Activated CD8-positive, alpha-beta T cell treated with anti-CD3 and anti-CD28 coated beads for 36 hours (primary cell): ENCODE measurements at regions not wholly inside any gene's neighbourhood (a gene's known extent, or its start where the extent isn't known, plus 50 kb on each side); places are given as distances from the start of the nearest gene placed in this dataset.
"Not testable (repeated sequence)": the region's sequence is repeated elsewhere in the genome, so short reads cannot be mapped to it uniquely, and the experiment has no call there.

Experiments
- ATAC-seq: fragments of 200-7000 bp; cut with Tn5 transposase; one replicate; pipeline ENCODE4 v1.10.0; 2021; ENCODE audit warnings: mild to moderate bottlenecking, moderate library complexity
- CTCF ChIA-PET: fragments of 350-600 bp; sonication (Branson Sonifier 250); formaldehyde crosslinking; loops from one replicate; lab custom pipeline; 2021; ENCODE audit warnings: antibody characterized with exemption; lab: Charles Lee
- POLR2A ChIA-PET: fragments of 350-600 bp; sonication (Branson Sonifier 250); formaldehyde crosslinking; loops from one replicate; lab custom pipeline; 2021; ENCODE audit warnings: antibody characterized with exemption; lab: Charles Lee
- DNase-seq: peaks from one replicate; pipeline ENCODE4 v3.0.0-alpha.2; 2020
- H3K27ac Mint-ChIP-seq: one replicate; pipeline ENCODE4 v1.8.0; 2021; ENCODE audit warnings: mild to moderate bottlenecking, mixed read lengths
- H3K27me3 Mint-ChIP-seq: one replicate; pipeline ENCODE4 v1.8.0; 2021; ENCODE audit warnings: mixed read lengths
- H3K36me3 Mint-ChIP-seq: one replicate; pipeline ENCODE4 v1.8.0; 2021; ENCODE audit warnings: low read depth, mixed read lengths
- H3K4me1 Mint-ChIP-seq: one replicate; pipeline ENCODE4 v1.8.0; 2021; ENCODE audit warnings: low read depth, mixed read lengths
- H3K4me3 Mint-ChIP-seq: one replicate; pipeline ENCODE4 v1.8.0; 2021; ENCODE audit warnings: mild to moderate bottlenecking, moderate library complexity, mixed read lengths
- H3K9me3 Mint-ChIP-seq: one replicate; pipeline ENCODE4 v1.8.0; 2021; ENCODE audit warnings: mixed read lengths
- intact Hi-C: fragments of 100-400 bp; cut with micrococcal nuclease; formaldehyde crosslinking; loops from one replicate; pipeline ENCODE4 v1.10.0; 2022
- TF ChIP-seq, protein P1 (sequence below): fragments of 200-600 bp; IDR thresholded peaks from one replicate; pipeline ENCODE4 v1.8.0; 2022; ENCODE audit warnings: antibody characterized with exemption, mild to moderate bottlenecking

DNA sequence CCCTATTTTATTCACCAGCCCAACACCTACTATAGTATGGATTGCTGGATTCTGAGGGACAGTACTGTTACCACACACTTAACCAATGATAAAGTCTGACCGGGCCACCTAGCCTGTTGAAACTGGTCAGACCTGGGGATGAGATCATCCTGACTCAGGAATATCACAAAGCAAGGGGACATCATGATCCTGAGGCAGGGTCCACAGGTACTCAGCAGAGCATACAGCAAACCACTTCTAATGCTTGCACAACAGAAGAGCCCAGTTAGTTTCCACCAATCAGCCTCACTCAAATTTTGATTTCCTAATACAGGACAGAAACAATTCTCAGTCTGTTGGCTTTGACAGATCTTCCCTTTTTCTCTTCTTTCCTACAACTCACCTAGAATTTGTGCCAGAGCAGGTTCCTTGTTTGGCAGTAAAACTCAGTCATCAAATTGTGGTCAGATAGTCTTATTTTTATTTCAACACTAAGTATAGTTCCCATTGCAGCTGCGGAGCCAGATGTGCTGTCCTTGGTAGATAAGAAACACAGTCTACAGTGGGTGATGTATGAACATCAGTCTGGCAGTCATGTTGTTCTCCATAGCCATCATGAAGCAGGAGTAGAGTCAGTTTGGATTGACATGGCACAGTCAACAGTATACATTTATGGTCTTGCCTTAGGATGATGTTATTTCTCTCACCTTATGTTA lies 90.1 kb upstream of the PRR23C start:
- H3K27ac Mint-ChIP-seq = no peak overlapping the region
- no peak for ATAC-seq
- H3K27me3 Mint-ChIP-seq = no peaks in the 10 kb centered on the region
- no peak for DNase-seq
- intact Hi-C loops = no loop called here
- no peaks in the 10 kb centered on the region for H3K4me1 Mint-ChIP-seq
- H3K4me3 Mint-ChIP-seq = no peak overlapping the region
- POLR2A ChIA-PET = no interaction called here
- CTCF ChIA-PET = no interaction called here
- H3K9me3 Mint-ChIP-seq = no peaks in the 10 kb centered on the region
- TF ChIP-seq, protein P1, sequence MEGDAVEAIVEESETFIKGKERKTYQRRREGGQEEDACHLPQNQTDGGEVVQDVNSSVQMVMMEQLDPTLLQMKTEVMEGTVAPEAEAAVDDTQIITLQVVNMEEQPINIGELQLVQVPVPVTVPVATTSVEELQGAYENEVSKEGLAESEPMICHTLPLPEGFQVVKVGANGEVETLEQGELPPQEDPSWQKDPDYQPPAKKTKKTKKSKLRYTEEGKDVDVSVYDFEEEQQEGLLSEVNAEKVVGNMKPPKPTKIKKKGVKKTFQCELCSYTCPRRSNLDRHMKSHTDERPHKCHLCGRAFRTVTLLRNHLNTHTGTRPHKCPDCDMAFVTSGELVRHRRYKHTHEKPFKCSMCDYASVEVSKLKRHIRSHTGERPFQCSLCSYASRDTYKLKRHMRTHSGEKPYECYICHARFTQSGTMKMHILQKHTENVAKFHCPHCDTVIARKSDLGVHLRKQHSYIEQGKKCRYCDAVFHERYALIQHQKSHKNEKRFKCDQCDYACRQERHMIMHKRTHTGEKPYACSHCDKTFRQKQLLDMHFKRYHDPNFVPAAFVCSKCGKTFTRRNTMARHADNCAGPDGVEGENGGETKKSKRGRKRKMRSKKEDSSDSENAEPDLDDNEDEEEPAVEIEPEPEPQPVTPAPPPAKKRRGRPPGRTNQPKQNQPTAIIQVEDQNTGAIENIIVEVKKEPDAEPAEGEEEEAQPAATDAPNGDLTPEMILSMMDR = no peak
- no peaks in the 10 kb centered on the region for H3K36me3 Mint-ChIP-seq

DNA sequence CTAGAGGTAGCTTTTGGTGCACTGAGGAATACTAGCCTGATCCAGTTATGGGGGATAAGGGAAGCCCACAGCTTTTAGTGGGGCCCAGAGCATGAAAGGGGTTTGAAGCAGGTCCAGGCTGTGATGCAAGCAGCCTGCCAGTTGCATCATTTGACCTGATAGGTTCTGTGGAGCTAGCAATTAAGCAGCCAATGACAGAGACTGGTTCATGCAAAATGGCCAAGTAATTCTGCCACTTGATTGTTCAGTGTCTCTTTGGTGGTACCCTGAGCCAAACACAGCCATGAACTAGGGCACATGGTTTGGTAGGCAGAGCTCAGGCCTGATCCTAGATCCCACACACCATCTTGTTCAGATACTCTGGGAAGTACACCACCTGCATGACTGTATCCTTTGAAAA lies 91.0 kb upstream of the PRR23C start:
- DNase-seq (no peak), ATAC-seq (no peak)
- no peaks in the 10 kb centered on the region for H3K4me1 Mint-ChIP-seq
- ChIA-PET POLR2A (no interaction called here), CTCF (interaction anchor here (0.7 to 1.1 kb wide), 3 partner anchors 23 to 193 kb away, joined by 3 read pairs; no protein-coding TSS in a partner anchor)
- intact Hi-C loops = no loop called here
- no peaks in the 10 kb centered on the region for H3K9me3 Mint-ChIP-seq
- no peak overlapping the region for H3K4me3 Mint-ChIP-seq
- TF ChIP-seq, protein P1 = no peak
- no peaks in the 10 kb centered on the region for H3K27me3 Mint-ChIP-seq
- no peak overlapping the region for H3K27ac Mint-ChIP-seq
- H3K36me3 Mint-ChIP-seq = no peaks in the 10 kb centered on the region

DNA sequence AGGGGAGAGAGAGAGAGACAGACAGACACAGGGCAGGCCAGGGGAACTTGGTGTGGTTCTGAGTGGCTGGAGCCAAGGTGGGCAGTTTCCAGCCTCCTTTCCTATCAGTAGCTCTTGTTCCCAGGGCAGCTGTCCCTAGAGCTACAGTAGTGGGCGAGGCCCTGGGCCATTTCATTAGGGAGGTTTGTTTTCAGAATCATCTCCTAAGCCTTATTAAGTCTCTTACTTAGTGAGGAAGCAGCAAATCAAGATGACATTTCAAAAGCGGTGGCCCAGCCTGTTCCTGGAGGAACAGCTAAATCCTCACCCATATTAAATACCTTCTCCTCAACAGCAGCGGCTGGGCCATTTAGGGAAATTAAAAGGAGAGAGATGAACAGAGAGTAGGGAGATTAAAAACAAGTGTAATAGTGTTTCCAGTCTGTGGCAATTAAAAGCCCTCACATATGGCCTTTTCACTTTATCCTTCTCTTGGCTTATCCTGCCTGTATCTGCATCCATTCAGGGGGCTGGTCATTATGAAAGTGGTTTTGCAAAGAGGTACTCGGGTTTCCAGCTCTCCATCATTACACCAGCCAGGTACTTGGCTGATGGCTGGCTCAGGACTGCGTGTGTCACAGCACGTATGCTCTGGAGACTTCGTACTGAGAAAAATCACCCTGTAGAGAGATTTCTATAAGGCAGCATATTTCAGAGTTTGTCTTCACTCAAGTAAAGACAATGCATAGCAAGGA lies 91.9 kb upstream of the PRR23C start:
- Mint-ChIP-seq H3K9me3 (no peaks in the 10 kb centered on the region), H3K27ac (no peak overlapping the region), H3K36me3 (no peaks in the 10 kb centered on the region), H3K27me3 (peaks cover 2% of the 10 kb centered on the region), H3K4me1 (no peaks in the 10 kb centered on the region), H3K4me3 (no peak overlapping the region)
- DNase-seq (no peak), ATAC-seq (no peak)
- POLR2A ChIA-PET = no interaction called here
- intact Hi-C loops = no loop called here
- CTCF ChIA-PET = interaction anchor here (1.1 kb wide), 1 partner anchor 192 kb away, joined by 3 read pairs; no protein-coding TSS in a partner anchor
- TF ChIP-seq, protein P1 = no peak

DNA sequence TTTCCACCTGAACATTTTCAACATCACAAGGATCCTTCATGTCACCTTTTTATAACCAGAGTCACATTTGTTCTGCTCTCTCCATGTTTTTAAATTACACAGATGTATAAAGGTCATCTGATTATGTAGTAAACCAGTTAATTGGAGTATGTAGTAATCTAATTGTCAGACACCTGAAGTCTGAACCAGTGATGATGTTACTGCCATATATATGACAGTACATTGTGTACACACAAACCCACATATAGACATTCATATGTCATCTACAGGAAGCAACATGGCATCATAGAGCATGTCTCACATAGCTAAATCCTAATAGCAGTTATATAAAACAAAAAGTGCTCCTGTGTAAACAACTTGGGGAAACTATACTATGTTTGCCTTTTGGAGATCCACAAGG lies 95.9 kb upstream of the PRR23C start:
- TF ChIP-seq, protein P1 = no peak
- H3K4me1 Mint-ChIP-seq = no peaks in the 10 kb centered on the region
- ChIA-PET CTCF (no interaction called here), POLR2A (no interaction called here)
- intact Hi-C loops = no loop called here
- no peak overlapping the region for H3K4me3 Mint-ChIP-seq
- H3K9me3 Mint-ChIP-seq = no peaks in the 10 kb centered on the region
- ATAC-seq = no peak
- no peak for DNase-seq
- no peak overlapping the region for H3K27ac Mint-ChIP-seq
- H3K36me3 Mint-ChIP-seq = no peaks in the 10 kb centered on the region
- H3K27me3 Mint-ChIP-seq = peaks cover 3% of the 10 kb centered on the region

DNA sequence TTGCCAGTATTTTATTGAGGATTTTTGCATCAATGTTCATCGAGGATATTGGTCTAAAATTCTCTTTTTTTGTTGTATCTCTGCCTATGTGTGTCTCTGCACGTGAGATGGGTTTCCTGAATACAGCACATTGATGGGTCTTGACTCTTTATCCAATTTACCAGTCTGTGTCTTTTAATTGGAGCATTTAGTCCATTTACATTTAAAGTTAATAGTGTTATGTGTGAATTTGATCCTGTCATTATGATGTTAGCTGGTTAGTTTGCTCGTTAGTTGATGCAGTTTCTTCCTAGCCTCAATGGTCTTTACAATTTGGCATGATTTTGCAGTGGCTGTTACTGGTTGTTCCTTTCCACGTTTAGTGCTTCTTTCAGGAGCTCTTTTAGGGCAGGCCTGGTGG lies 101.3 kb upstream of the PRR23C start:
- ATAC-seq, POLR2A ChIA-PET, DNase-seq, H3K4me3 Mint-ChIP-seq, H3K4me1 Mint-ChIP-seq, H3K36me3 Mint-ChIP-seq, H3K27ac Mint-ChIP-seq, H3K27me3 Mint-ChIP-seq, intact Hi-C loops, H3K9me3 Mint-ChIP-seq, CTCF ChIA-PET: not testable (repeated sequence)
